Smooth muscle cell of the brain vasculature (primary cell): ENCODE measurements at regions not wholly inside any gene's neighbourhood (a gene's known extent, or its start where the extent isn't known, plus 50 kb on each side); places are given as distances from the start of the nearest gene placed in this dataset.
"Not testable (repeated sequence)": the region's sequence is repeated elsewhere in the genome, so short reads cannot be mapped to it uniquely, and the experiment has no call there.

ENCODE experiments used
- DNase-seq: peaks from one replicate; pipeline ENCODE4 v3.0.0-alpha.2; 2012; ENCODE audit warnings: low read depth, low spot score

- not testable (repeated sequence) for DNase-seq
Measured at GRCh38 chr3:75393288-75393694, 270.8 kb upstream of the FRG2C start.

DNA sequence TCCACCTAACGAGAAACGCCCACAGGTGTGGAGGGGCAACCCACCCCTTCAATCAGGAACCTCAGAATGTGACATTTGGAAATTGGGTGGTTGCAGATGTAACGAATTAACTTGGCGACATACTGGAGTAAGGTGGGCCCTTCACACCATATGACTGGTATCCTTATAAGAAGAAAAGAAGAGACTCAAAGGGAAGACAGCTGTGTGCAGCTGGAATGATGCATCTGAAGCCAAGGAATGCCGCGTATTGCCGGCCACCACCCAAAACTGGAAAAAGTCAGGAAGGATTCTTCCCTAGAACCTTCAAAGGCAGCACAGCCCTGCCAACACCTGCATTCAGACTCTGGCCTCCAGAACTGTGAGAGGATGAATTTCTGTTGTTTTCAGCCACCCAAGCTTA lies 270.0 kb upstream of the FRG2C start:
- DNase-seq: not testable (repeated sequence)

GRCh38 chr3:75394562-75395360 lies 269.4 kb upstream of the FRG2C start:
- not testable (repeated sequence) for DNase-seq

- no peak for DNase-seq
Measured at GRCh38 chr3:75395580-75396315, 268.4 kb upstream of the FRG2C start.

DNA sequence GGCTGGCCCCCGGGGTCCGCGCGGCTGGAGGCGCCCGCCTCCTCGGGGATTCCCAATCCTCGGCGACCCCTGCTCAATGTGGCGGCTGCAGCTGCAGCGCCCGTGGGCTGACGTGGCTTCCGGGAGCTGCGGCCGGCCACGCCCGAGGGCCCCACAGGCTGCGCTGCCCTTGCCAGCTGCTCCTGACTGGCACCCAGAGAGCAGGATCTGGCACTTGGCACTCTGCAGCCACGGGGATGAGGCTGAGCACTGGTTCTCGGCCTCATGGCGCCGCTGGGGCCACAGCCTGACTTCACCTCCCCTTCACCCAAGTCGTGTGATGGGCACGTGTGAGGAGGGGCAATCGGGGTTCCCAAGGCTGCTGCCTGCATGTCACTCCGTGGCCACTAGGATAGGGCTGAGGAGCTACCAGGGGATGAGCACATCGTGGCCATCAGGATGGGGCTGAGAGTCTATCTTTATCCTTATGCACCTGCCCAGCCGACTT lies 267.8 kb upstream of the FRG2C start:
- no peak for DNase-seq

DNA sequence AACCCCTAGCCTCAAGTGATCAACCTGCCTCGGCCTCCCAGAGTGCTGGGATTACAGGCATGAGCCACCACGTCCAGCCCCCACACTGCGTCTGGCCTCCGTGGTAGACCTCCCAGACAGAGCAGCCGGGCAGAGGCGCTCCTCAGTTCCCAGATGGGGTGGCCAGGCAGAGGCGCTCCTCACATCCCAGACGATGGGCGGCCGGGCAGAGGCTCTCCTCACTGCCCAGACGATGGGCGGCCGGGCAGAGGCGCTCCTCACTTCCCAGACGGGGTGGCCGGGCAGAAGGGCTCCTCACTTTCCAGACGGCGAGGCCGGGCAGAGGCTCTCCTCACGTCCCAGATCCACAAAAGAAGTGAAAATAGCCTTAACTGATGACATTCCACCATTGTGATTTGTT lies 266.6 kb upstream of the FRG2C start:
- not testable (repeated sequence) for DNase-seq

- DNase-seq: not testable (repeated sequence)
Measured at GRCh38 chr3:75422101-75422945, 241.8 kb upstream of the FRG2C start.

- not testable (repeated sequence) for DNase-seq
Measured at GRCh38 chr3:75425379-75425778, 238.7 kb upstream of the FRG2C start.

DNA sequence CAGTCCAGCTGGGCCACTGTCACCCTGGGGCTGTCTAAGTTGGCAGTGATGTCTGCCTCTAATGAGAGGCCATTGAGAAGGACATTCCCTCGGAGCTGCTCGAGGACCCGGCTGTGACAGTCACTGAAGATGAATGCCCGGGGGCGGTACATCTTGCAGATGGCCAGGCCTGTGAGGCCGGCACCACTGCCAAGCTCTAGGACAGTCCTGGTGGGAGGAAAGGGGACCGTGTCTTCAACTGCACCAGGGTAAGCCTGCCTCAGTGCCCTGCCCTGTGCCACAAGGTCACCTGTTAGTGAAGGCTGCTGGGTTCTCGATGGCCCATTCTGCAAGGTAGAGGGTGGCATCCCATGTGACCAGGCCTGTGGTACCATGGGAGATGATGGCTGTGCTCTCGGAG lies 236.6 kb upstream of the FRG2C start:
- not testable (repeated sequence) for DNase-seq

DNA sequence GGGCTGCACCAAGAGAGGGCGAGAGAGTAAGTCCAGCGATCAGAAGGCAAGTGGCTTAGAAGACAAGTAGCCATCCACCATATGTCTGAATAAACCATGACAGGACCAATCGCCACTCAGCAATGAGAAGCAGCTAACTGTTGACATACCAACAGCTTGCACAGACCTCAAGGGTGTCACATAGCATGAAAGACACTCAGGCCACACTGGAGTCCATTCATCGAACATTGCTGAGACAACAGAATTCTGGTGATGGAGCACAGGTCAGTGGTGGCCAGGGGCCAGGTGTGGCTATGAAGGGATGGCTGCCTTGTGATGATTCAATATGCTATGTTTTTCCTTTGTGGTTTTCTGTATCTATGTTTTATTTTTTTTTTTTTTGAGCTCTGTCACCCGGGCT lies 236.2 kb upstream of the FRG2C start:
- not testable (repeated sequence) for DNase-seq

- DNase-seq: peak; percentile 32
Measured at GRCh38 chr3:75429561-75430220, 234.4 kb upstream of the FRG2C start.

- DNase-seq: not testable (repeated sequence)
Measured at GRCh38 chr3:75430406-75430805, 233.7 kb upstream of the FRG2C start.

DNA sequence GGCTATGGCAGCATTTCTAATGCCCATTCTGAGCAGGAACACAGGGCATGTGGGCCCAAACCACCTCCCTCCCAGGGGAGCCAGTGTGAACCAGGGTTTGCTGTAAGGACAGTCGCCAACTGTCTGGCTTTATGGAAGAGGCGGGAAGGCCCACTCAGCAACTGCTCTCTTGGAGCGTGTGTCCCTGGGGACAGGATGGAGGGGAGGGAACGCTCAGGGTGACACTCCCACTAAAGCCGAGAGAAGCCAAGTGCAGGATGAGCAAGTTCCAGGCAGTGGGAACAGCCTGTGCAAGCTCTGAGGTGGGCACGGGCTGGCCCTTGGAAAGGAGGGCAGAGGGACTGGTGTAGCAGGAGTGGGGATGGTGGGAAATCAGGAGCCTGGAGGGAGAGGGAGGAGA lies 233.0 kb upstream of the FRG2C start:
- DNase-seq: not testable (repeated sequence)

DNA sequence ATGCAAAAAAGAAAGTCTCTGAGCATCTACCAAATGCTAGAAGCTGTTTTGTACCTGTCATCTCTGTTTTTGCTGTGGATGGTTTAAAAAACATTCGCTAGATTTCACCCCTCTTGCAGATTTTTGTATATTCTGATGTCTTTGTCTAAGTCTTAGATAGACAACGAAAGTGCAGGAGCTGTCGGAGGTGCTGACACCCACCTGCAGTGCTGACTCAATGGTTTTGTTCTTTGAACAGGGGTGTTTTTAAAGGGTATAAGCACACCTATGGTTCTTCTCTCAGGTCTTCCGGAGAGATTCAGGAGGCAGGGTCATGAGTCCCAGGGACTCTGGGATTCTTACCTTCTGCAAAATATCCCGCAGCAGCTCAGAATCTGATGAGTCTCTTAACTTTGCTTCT lies 231.7 kb upstream of the FRG2C start:
- not testable (repeated sequence) for DNase-seq

- DNase-seq: peak; percentile 52
Measured at GRCh38 chr3:75432885-75433284, 231.2 kb upstream of the FRG2C start.

GRCh38 chr3:75433295-75433694 lies 230.8 kb upstream of the FRG2C start:
- DNase-seq: not testable (repeated sequence)

GRCh38 chr3:75434276-75434912 lies 229.7 kb upstream of the FRG2C start:
- DNase-seq: not testable (repeated sequence)

DNA sequence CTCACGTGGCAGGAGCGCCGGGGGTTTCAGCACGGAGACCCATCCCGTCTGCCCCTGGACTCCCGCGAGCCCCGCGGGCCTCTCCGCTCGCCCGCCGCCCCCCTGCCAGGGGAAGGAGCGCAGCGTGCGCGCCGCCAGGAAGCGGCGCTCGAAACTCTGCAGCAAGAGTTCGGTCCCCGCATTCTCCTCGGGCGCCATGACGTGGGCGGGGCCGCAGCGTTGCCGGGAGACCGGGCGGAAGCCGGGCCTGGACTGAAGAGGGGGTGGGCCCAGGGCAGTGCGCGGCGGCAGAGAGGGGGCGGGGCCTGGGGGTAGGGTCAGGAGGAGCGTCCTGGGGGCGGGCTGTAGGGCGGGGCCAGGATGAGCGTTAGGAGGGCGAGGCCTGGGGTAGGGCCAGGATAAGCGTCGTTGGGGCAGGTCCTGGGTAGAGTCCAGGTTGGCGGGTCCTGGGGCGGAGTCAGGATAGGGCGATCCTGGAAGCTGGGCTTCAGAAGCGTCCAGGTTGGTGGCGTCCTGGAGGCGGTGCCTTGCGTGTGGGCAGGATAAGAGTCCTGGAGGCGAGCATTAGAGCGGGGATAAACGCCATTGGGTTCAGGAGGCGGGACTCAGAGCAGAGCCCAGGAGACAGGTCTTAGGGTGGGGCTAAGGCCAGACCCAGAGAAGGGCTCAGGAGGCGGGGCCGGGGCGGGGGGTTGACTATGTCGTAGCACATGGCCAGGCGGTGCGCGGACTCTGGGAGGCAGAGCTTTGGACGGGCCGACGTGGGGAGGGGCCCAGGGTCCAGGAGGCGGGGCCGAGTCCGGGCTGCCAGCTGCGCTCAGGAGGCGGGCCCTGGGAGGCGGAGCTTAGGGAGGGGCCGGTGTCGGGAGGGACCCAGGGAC lies 229.0 kb upstream of the FRG2C start:
- DNase-seq: peak; percentile 93

GRCh38 chr3:75435794-75436400 lies 228.2 kb upstream of the FRG2C start:
- DNase-seq: not testable (repeated sequence)
